C1 segment of cervical spinal cord (tissue), 14 donors: ENCODE measurements at regions not wholly inside any gene's neighbourhood (a gene's known extent, or its start where the extent isn't known, plus 50 kb on each side); places are given as distances from the start of the nearest gene placed in this dataset.
"Not testable (repeated sequence)": the region's sequence is repeated elsewhere in the genome, so short reads cannot be mapped to it uniquely, and the experiment has no call there.

ENCODE experiments used
- DNase-seq, 14 donors: peaks; one replicate each; lab custom pipeline; 2025; lab: John Stamatoyannopoulos, UW

GRCh38 chr2:138943470-138943869, 163.3 kb upstream of the NXPH2 start:
- no peak for DNase-seq

GRCh38 chr2:138942466-138942865, 162.3 kb upstream of the NXPH2 start:
- no peak for DNase-seq

GRCh38 chr2:138931284-138932256, 151.4 kb upstream of the NXPH2 start:
- DNase-seq, result no peak

- DNase-seq, result no peak
Observed at GRCh38 chr2:138930571-138930970, 150.4 kb upstream of the NXPH2 start.

GRCh38 chr2:138928374-138929021, 148.3 kb upstream of the NXPH2 start:
- DNase-seq, result no peak

GRCh38 chr2:138922973-138923563, 142.9 kb upstream of the NXPH2 start:
- DNase-seq, result no peak

GRCh38 chr2:138919120-138919747, 139.0 kb upstream of the NXPH2 start:
- DNase-seq, result no peak

GRCh38 chr2:138910427-138910826, 130.2 kb upstream of the NXPH2 start:
- no peak for DNase-seq

- no peak for DNase-seq
Observed at GRCh38 chr2:138906549-138906948, 126.4 kb upstream of the NXPH2 start.

GRCh38 chr2:138902239-138902871, 122.2 kb upstream of the NXPH2 start:
- no peak for DNase-seq

- no peak for DNase-seq
Observed at GRCh38 chr2:138901530-138901929, 121.3 kb upstream of the NXPH2 start.

GRCh38 chr2:138898855-138899254, 118.7 kb upstream of the NXPH2 start:
- no peak for DNase-seq

- no peak for DNase-seq
Observed at GRCh38 chr2:138897274-138897673, 117.1 kb upstream of the NXPH2 start.

- DNase-seq, result no peak
Observed at GRCh38 chr2:138893746-138894145, 113.6 kb upstream of the NXPH2 start.

GRCh38 chr2:138881126-138881525, 100.9 kb upstream of the NXPH2 start:
- DNase-seq, result no peak

GRCh38 chr2:138879931-138880330, 99.7 kb upstream of the NXPH2 start:
- DNase-seq, result no peak

GRCh38 chr2:138877421-138877820, 97.2 kb upstream of the NXPH2 start:
- DNase-seq, result no peak

- no peak for DNase-seq
Observed at GRCh38 chr2:138874251-138874650, 94.1 kb upstream of the NXPH2 start.

- not testable (repeated sequence) for DNase-seq
Observed at GRCh38 chr2:138872116-138872515, 91.9 kb upstream of the NXPH2 start.

- no peak for DNase-seq
Observed at GRCh38 chr2:138871312-138871711, 91.1 kb upstream of the NXPH2 start.

GRCh38 chr2:138867341-138867740, 87.2 kb upstream of the NXPH2 start:
- DNase-seq, result no peak

GRCh38 chr2:138866797-138867196, 86.6 kb upstream of the NXPH2 start:
- DNase-seq, result no peak
